Upper lobe of left lung (tissue), 4 donors: ENCODE measurements at regions not wholly inside any gene's neighbourhood (a gene's known extent, or its start where the extent isn't known, plus 50 kb on each side); places are given as distances from the start of the nearest gene placed in this dataset.

ENCODE experiments used
- EP300 ChIP-seq, 4 donors: sonication (generic); formaldehyde crosslinking; IDR thresholded peaks; one replicate each; pipeline ENCODE4 v1.5.1; 2017; ENCODE audit warnings: antibody characterized with exemption in 4 of 4, control low read depth in 2 of 4
- TF ChIP-seq, protein P1 (sequence below), 6 experiments: fragments of 450-650 bp in 4 of 6; fragments of 200-600 bp in 2 of 6; sonication (generic) in 2 of 6; IDR thresholded peaks; one replicate each; pipeline ENCODE4 v1.5.1; 2016 to 2019; ENCODE audit warnings: antibody characterized with exemption in 6 of 6

DNA sequence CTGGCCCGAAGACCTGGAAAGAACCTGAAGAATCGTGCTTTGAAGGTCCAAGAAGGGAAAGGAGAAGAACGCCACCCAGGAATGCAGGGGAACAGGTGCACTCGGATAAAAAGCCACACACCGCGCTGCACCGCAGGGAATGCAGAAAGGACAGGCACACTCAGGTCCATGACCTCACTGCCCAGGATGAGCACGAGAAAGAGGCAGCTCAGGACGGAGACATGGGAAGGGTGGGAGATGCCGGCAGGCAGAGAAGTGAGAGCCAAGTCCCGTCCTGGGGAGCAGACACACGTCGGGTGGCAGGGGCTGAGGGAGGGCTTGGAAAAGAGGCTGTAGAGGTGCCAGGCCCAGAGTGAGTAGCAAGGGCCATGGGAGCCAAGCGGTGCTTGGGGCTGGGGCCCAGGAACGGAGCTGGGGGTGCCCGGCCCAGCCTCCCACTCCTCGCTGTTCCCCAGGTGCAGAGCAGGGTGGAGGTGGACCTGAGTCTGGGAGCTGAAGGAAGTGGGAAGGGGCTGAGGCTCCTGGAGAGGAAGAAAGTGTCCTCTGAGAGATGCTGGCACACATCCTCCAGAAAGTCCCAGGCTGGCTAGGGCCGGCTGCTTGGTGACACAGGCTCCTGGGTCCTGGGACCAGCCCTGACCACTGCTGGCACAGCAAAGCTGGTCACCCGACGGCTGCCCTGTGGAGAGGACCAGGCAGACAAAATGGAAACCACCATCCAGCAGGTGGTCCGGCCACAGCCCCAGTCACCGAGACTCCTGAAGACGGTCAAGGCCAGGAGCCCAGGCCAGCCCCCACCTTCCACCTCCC is 91.3 kb downstream of the PSMB1 start:
- TF ChIP-seq, protein P1, sequence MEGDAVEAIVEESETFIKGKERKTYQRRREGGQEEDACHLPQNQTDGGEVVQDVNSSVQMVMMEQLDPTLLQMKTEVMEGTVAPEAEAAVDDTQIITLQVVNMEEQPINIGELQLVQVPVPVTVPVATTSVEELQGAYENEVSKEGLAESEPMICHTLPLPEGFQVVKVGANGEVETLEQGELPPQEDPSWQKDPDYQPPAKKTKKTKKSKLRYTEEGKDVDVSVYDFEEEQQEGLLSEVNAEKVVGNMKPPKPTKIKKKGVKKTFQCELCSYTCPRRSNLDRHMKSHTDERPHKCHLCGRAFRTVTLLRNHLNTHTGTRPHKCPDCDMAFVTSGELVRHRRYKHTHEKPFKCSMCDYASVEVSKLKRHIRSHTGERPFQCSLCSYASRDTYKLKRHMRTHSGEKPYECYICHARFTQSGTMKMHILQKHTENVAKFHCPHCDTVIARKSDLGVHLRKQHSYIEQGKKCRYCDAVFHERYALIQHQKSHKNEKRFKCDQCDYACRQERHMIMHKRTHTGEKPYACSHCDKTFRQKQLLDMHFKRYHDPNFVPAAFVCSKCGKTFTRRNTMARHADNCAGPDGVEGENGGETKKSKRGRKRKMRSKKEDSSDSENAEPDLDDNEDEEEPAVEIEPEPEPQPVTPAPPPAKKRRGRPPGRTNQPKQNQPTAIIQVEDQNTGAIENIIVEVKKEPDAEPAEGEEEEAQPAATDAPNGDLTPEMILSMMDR (IDR thresholded peaks at IDR 0.05), result no peak
- no peak for TF ChIP-seq EP300 (IDR thresholded peaks at IDR 0.05)
